ENCODE measurements at regions not wholly inside any gene's neighbourhood (a gene's known extent, or its start where the extent isn't known, plus 50 kb on each side); places are given as distances from the start of the nearest gene placed in this dataset.
A peak's percentile ranks its signal among the peaks of the same experiment; 100 is the strongest.
"Not testable (repeated sequence)": the region's sequence is repeated elsewhere in the genome, so short reads cannot be mapped to it uniquely, and the experiment has no call there.

DNA sequence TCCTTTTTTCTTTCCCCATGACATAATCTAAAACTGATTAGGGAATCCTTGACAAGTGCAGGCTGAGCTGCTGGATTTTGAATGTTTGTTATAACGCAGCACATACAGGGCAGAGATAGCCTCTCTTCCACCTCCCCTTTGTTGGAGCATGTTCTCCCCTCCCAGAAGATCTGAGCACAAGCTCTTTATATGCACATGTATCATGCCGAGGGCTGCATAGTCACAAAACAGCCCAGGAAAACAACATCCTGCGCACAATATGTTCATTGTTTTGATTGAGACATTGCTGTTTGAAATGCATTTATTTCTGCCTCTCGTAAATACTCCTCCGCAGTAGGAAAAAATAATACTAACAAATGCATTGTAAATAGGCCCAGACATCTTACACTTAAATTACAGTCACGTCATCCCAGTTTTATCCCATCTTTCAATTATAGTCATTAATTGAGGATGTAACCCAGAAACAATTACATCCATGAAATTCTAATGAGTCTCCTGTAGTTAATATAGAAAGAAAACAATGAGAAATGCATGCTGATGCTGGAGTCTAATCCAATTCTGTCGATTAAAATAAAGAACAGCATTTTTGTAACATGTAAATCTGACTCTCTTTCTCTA, 401.8 kb downstream of the BTG1 start:
- no peak for DNase-seq (ENCODE audit: low read depth in 2 of 2)

DNA sequence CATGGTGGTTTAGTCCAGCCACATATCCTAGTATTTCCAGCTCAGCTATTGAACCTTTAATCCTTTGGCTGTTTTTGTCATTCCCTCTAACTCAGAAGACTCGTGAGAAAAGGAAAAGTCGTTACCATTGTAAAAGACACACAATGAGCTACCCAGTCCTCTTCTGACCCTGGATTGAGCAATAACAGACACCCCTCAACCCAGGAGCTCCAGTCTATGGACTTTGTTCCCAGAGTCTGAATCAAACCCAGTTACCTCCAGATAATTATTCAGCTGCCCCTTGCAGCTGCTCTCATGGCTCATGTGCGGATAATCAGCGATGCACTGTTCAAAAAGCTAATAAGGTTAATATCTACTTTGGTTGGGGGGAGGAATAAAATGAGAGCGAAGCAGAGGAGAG, 402.4 kb downstream of the BTG1 start:
- no peak for DNase-seq (ENCODE audit: low read depth in 2 of 2)

- DNase-seq (ENCODE audit: low read depth in 2 of 2), result no peak
Observed at GRCh38 chr12:91741932-91742331, 403.7 kb downstream of the BTG1 start.

DNA sequence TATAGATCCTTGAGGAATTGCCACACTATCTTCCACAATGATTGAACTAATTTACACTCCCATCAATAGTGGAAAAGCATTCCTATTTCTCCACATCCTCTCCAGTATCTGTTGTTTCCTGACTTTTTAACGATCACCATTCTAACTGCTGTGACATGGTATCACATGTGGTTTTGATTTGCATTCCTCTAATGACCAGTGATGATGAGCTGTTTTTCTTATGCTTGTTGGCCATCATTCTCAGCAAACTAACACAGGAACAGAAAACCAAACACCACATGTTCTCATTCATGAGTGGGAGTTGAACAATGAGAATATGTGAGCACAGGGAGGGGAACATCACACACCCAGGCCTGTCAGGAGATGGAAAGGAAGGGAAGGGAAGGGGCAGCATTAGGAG, 411.8 kb downstream of the BTG1 start:
- DNase-seq (ENCODE audit: low read depth in 2 of 2), result not testable (repeated sequence)

- no peak for DNase-seq (ENCODE audit: low read depth in 2 of 2)
Observed at GRCh38 chr12:91732086-91732485, 413.6 kb downstream of the BTG1 start.

DNA sequence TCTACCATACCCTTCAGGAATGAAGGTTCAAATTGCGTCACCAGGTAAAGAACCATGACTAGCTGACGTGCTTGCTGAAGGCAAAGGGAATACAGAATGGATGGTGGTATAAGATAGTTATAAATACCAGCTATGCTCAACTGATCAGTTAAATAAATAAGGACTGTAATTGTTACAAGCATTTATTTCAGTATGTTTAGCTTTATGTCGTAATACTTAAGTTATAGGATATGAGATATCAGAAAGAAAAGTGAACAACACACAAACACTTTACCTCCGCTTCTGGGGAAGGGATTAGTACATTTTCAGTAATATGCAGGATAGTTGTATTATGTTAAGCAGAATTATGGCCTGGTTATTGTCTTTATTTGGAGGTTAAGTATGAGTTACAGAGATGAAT, 416.1 kb downstream of the BTG1 start:
- DNase-seq (ENCODE audit: low read depth in 2 of 2), result no peak

- no peak for DNase-seq (ENCODE audit: low read depth in 2 of 2)
Observed at GRCh38 chr12:91723191-91723590, 422.5 kb downstream of the BTG1 start.

DNA sequence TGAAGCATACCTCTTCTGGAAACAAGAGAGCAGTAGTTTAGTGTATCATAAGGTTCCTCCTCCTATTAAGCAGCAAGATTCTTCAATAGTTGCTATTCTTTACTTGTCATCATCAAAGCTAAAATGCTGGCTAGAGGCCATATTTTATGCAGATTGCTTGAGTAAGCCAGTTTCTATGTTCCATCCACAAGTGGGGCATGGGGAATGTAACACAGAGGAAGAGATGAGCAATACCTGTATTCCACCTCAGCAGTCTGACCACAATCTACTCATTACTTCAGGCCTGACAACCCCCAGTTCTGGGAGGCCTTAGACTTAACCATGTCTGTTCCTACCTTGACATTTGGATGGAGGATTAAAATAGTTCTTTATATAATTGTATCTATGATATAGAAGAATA, 423.6 kb downstream of the BTG1 start:
- peak in 1 of 2 donors; percentile 4 for DNase-seq (ENCODE audit: low read depth in 2 of 2)

DNA sequence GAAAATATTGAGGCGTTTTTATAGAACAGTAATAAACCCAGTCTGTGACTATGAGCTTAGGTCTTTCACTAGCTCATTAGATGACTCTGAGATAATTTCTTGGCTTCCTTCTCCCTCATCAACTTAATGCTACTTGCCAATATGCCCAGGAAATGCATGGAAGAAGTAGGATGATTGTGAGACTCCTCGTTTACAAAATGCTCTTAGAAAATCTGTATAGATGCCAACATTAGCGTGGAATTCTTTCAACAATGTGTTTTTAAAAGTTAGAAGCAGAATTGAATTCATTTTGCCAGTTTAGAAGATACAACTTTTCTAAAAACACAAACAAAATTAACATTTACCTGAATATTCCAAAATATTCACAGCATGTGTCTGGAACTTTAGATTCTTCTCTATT, 424.6 kb downstream of the BTG1 start:
- no peak for DNase-seq (ENCODE audit: low read depth in 2 of 2)

GRCh38 chr12:91718326-91718725, 427.3 kb downstream of the BTG1 start:
- no peak for DNase-seq (ENCODE audit: low read depth in 2 of 2)

- DNase-seq (ENCODE audit: low read depth in 2 of 2), result no peak
Observed at GRCh38 chr12:91717804-91718203, 427.8 kb downstream of the BTG1 start.

DNA sequence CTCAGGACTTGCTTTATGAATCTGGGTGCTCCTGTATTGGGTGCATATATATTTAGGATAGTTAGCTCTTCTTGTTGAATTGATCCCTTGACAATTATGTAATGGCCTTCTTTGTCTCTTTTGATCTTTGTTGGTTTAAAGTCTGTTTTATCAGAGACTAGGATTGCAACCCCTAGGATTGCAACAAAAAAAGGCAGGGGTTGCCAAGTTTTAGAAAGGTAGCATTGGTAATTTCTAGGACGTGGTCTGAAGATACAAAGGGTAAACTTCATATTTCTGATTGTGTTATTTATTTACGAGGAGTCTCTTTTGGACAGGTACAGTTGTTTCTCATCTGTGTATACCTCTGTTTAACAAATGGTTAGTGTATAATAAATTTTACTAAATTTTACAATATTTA, 433.7 kb downstream of the BTG1 start:
- DNase-seq (ENCODE audit: low read depth in 2 of 2), result not testable (repeated sequence)

DNA sequence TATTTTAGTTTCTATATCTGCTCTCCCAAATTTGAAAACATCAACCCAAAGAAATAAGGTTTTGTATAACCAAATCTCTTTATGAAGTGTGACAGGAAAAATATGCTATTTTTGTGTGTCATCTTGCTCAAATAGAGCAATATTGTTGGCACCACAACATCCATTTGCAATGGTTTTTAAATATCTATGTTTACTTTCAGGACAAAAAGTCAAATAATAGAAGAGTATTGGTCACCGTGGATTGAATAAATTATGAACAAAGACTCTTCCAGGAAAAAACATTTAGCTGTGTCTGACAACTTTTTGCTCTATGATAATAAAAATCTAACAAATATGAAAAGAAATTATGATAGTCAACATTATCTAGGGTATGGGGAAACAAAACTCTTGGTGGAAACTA, 439.2 kb downstream of the BTG1 start:
- no peak for DNase-seq (ENCODE audit: low read depth in 2 of 2)

DNA sequence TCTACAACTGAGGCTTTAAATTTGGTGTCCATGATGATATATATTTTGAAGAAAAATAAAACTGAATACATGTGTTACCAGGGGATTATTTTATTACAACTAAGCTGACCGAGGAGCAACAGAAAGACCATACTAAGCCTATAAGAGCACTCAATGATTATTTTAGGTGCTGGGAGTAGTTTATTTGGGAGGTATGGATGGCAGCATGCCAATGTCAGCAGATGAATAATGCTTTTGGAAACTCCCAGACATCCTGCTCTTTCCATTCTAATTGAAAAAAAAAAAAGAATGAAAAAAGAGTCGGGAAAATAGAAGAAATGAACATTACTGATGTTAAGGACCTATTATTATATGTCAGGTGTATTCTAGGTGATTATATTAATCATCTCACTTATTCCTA, 441.2 kb downstream of the BTG1 start:
- DNase-seq (ENCODE audit: low read depth in 2 of 2), result no peak

- no peak for DNase-seq (ENCODE audit: low read depth in 2 of 2)
Observed at GRCh38 chr12:91703491-91704283, 442.0 kb downstream of the BTG1 start.

- no peak for DNase-seq (ENCODE audit: low read depth in 2 of 2)
Observed at GRCh38 chr12:91702843-91703425, 442.7 kb downstream of the BTG1 start.

GRCh38 chr12:91695964-91696363, 449.7 kb downstream of the BTG1 start:
- DNase-seq (ENCODE audit: low read depth in 2 of 2), result no peak

DNA sequence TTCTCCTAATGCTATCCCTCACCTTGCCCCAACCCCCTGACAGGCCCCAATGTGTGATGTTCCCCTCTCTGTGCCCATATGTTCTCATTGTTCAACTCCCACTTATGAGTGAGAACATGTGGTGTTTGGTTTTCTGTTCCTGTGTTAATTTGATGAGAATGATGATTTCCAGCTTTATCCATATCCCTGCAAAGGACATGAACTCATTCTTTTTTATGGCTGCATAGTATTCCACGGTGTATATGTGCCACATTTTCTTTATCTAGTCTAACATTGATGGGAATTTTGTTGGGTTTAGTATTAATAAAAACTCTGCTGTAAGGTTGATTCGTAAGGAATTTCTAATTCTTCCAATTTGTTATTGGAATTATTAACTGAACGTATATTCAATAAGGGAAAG, 450.2 kb downstream of the BTG1 start:
- DNase-seq (ENCODE audit: low read depth in 2 of 2), result not testable (repeated sequence)

DNA sequence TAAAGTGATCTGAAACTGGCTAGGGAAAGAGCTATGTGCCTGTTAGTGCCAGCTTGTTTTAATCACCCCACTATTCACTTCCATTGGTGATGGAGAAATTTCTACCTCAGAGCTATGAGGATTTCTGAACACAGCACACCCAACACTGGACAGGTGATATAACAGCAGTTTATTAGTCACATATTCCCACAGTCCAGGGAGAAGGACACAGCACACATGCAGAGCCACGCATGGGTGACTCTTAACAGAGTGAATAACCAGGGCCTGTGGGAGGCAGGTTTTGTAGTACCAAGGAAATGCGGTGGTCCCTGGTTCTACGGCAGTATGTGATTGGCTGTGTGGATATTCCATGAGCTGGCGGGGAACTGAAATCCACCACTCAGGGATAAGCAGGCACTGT, 455.1 kb downstream of the BTG1 start:
- DNase-seq (ENCODE audit: low read depth in 2 of 2), result no peak

DNA sequence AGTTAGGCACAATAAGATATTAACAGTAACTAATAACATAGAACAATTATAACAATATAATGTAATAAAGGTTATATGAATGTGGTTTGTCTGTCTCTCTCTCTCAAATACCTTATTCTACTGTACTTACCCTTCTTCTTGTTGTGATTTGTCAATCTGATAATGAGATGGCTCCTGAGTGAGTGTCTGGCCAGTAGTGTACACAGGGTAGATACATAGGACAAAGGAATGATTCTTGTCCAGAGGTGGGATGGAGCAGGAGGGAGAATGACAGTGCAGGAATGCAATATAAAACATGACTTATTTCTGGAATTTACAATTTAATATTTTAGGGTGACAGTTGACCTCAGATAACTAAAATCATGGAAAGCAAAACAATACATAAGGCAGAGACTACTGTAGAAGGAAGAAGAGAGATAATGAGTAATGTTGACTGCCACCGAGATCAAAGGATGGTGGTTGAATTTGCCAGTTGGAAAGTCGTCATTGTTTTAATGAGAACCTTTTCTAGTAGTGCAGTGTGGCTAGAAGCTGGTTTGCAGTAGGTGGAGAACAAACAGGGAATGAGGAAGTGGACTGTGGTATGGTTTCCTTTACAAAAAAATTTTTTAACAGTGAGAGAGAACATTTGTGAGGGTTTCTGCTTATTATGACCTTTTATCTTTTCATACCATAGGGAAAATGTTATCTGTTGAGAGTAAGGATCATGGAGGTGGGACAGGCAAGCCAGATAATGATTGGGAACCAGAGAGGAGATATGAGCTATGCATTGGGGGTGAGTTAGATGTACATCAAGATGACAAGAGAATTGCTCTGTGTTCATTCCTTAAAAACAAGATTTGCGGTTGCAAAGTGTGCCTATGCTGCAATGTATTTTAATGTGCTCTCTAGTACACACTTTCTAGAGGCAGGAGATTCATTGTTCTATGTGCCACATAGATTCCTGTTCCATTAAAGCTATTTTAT, 458.3 kb downstream of the BTG1 start:
- DNase-seq (ENCODE audit: low read depth in 2 of 2), result peak in 1 of 2 donors; percentile 2

- no peak for DNase-seq (ENCODE audit: low read depth in 2 of 2)
Observed at GRCh38 chr12:91685917-91686316, 459.7 kb downstream of the BTG1 start.

DNA sequence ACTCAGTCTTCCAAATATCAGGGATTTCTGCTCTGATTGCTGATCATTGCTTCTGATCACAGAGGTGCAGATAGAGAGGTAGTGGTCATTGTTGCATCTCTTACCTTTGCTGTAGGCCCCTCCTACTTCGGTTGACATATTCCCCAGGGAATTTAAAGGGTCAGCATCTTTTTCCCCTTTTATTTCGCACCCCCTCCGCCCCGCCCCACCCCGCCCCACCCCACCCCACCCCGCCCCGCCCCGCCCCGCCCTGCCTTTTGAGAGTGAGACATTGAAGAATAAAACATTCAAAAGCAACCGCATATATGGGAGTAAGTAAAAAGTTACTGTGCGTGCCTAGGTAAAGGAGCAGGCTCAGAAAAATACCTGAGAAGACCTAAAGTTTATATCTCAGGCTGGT, 463.9 kb downstream of the BTG1 start:
- no peak for DNase-seq (ENCODE audit: low read depth in 2 of 2)

Data from stimulated activated CD4-positive, alpha-beta T cell treated with anti-CD3 and anti-CD28 coated beads, Interleukin-4, amount 100 ng/mL, for 48 hours (primary cell).